Transverse colon (tissue), 4 donors: ENCODE measurements at regions not wholly inside any gene's neighbourhood (a gene's known extent, or its start where the extent isn't known, plus 50 kb on each side); places are given as distances from the start of the nearest gene placed in this dataset.

Experiments used
- CTCF ChIP-seq, 5 experiments: fragments of 200-600 bp in 3 of 5; fragments of 450-650 bp in 2 of 5; sonication (generic) in 3 of 5; IDR thresholded peaks; 1 replicate in 2 of 5; 2 replicates in 3 of 5; pipeline ENCODE4 v1.5.1; 2016 to 2017; ENCODE audit warnings: antibody characterized with exemption in 5 of 5, inconsistent platforms in 3 of 5, mild to moderate bottlenecking in 2 of 5, moderate library complexity in 1 of 5
- EP300 ChIP-seq: sonication (generic); formaldehyde crosslinking; IDR thresholded peaks from one replicate; pipeline ENCODE4 v1.6.1; 2017; ENCODE audit warnings: antibody characterized with exemption, low read depth
- POLR2A ChIP-seq: fragments of 450-650 bp; IDR thresholded peaks from one replicate; pipeline ENCODE4 v1.6.1; 2016; ENCODE audit warnings: antibody characterized with exemption, mild to moderate bottlenecking, moderate library complexity
- POLR2AphosphoS5 ChIP-seq, 3 donors: sonication (generic); formaldehyde crosslinking; IDR thresholded peaks; one replicate each; pipeline ENCODE4 v1.6.1; 2016; ENCODE audit warnings: antibody characterized with exemption in 3 of 3

- no peak for TF ChIP-seq POLR2AphosphoS5 (IDR thresholded peaks at IDR 0.05)
- TF ChIP-seq CTCF (IDR thresholded peaks at IDR 0.05) = no peak
- TF ChIP-seq POLR2A = no peak
- TF ChIP-seq EP300 = no peak
Observed at GRCh38 chr12:132404435-132404855, 75.1 kb upstream of the GALNT9 start.
